AG04449 (cell line): ENCODE measurements at regions not wholly inside any gene's neighbourhood (a gene's known extent, or its start where the extent isn't known, plus 50 kb on each side); places are given as distances from the start of the nearest gene placed in this dataset.
"Not testable (repeated sequence)": the region's sequence is repeated elsewhere in the genome, so short reads cannot be mapped to it uniquely, and the experiment has no call there.

Source experiments
- CTCF ChIA-PET: fragments of 350-600 bp; formaldehyde crosslinking; extraction: SDS; loops from one replicate; lab custom pipeline; 2021; ENCODE audit warnings: antibody characterized with exemption; lab: Yijun Ruan, JAX
- POLR2A ChIA-PET: fragments of 400-600, 350-600 bp; formaldehyde crosslinking; extraction: SDS; loops from one replicate; lab custom pipeline; 2020; ENCODE audit warnings: antibody characterized with exemption, inconsistent platforms; lab: Yijun Ruan, JAX
- DNase-seq: peaks from one replicate; pipeline ENCODE4 v3.0.0-alpha.2; 2010; ENCODE audit warnings: low read depth, low spot score
- H3K4me3 ChIP-seq: 2 replicates; pipeline ENCODE4 v1.5.1; 2011; ENCODE audit warnings: low read depth, mild to moderate bottlenecking, control low read depth, low read length
- CTCF ChIP-seq: IDR thresholded peaks from one replicate; pipeline ENCODE4 v1.5.1; 2011; ENCODE audit warnings: mild to moderate bottlenecking, moderate library complexity, low read length, control low read depth, inconsistent platforms; ENCODE audit not compliant: insufficient read depth; ENCODE audit errors: missing control alignments

- DNase-seq: no peak
- TF ChIP-seq CTCF: no peak
- H3K4me3 ChIP-seq: no peak overlapping the region
- CTCF ChIA-PET: no interaction called here
- POLR2A ChIA-PET: no interaction called here
These were observed 125.4 kb downstream of the TMX1 start for GRCh38 chr14:51365241-51365965.

- DNase-seq, H3K4me3 ChIP-seq, POLR2A ChIA-PET: not testable (repeated sequence)
- CTCF ChIA-PET: interaction anchor here (1.6 kb wide), 1 partner anchor 8 kb away, joined by 6 read pairs; no protein-coding TSS in a partner anchor
These were observed 126.4 kb downstream of the TMX1 start for GRCh38 chr14:51366460-51366859.

- not testable (repeated sequence) for H3K4me3 ChIP-seq, DNase-seq
- ChIA-PET POLR2A (interaction anchor here (2.0 kb wide), 1 partner anchor 230 kb away, joined by 4 read pairs; no protein-coding TSS in a partner anchor), CTCF (interaction anchor here (1.6 kb wide), 1 partner anchor 9 kb away, joined by 6 read pairs; no protein-coding TSS in a partner anchor)
These were observed 127.0 kb downstream of the TMX1 start for GRCh38 chr14:51366866-51367599.

GRCh38 chr14:51367600-51367931 lies 127.5 kb downstream of the TMX1 start:
- DNase-seq: peak; percentile 59
- no peak for TF ChIP-seq CTCF
- no peak overlapping the region for H3K4me3 ChIP-seq
- POLR2A ChIA-PET: interaction anchor here (0.6 to 2.0 kb wide), 2 partner anchors 31 to 230 kb away, joined by 3 to 4 read pairs; no protein-coding TSS in a partner anchor
- CTCF ChIA-PET: interaction anchor here (1.6 kb wide), 1 partner anchor 9 kb away, joined by 6 read pairs; no protein-coding TSS in a partner anchor

GRCh38 chr14:51368721-51369163 lies 128.7 kb downstream of the TMX1 start:
- ChIA-PET POLR2A (interaction anchor here (0.8 to 2.0 kb wide), 3 partner anchors 164 to 274 kb away, joined by 3 to 5 read pairs (median 4); no protein-coding TSS in a partner anchor), CTCF (interaction anchor here (0.9 to 1.6 kb wide), 2 partner anchors 10 to 284 kb away, joined by 3 read pairs; no protein-coding TSS in a partner anchor)
- peak; percentile 84 for DNase-seq
- no peak for TF ChIP-seq CTCF
- H3K4me3 ChIP-seq: no peak overlapping the region

- CTCF ChIA-PET: interaction anchor here (1.3 to 1.6 kb wide), 5 partner anchors 10 to 407 kb away, joined by 3 to 5 read pairs (median 3); no protein-coding TSS in a partner anchor
- DNase-seq: no peak
- POLR2A ChIA-PET: interaction anchor here (0.6 kb wide), 1 partner anchor 269 kb away, joined by 3 read pairs; no protein-coding TSS in a partner anchor
- H3K4me3 ChIP-seq: no peak overlapping the region
- no peak for TF ChIP-seq CTCF
These were observed 129.8 kb downstream of the TMX1 start for GRCh38 chr14:51369814-51370213.
